Gastrocnemius medialis (tissue), 4 donors: ENCODE measurements at regions not wholly inside any gene's neighbourhood (a gene's known extent, or its start where the extent isn't known, plus 50 kb on each side); places are given as distances from the start of the nearest gene placed in this dataset.

Experiments
- POLR2A ChIP-seq, 2 donors: fragments of 450-650 bp; IDR thresholded peaks; one replicate each; pipeline ENCODE4 v1.6.1; 2017; ENCODE audit warnings: antibody characterized with exemption in 2 of 2, mild to moderate bottlenecking in 2 of 2, moderate library complexity in 2 of 2
- TF ChIP-seq, protein P1 (sequence below), 5 experiments: fragments of 450-650 bp in 3 of 5; fragments of 200-600 bp in 2 of 5; sonication (generic) in 2 of 5; IDR thresholded peaks in 4 of 5; conservative IDR thresholded peaks in 1 of 5; 1 replicate in 4 of 5; 2 replicates in 1 of 5; pipeline ENCODE4 v1.5.1; 2016 to 2019; ENCODE audit warnings: antibody characterized with exemption in 5 of 5, mild to moderate bottlenecking in 3 of 5, moderate library complexity in 3 of 5

DNA sequence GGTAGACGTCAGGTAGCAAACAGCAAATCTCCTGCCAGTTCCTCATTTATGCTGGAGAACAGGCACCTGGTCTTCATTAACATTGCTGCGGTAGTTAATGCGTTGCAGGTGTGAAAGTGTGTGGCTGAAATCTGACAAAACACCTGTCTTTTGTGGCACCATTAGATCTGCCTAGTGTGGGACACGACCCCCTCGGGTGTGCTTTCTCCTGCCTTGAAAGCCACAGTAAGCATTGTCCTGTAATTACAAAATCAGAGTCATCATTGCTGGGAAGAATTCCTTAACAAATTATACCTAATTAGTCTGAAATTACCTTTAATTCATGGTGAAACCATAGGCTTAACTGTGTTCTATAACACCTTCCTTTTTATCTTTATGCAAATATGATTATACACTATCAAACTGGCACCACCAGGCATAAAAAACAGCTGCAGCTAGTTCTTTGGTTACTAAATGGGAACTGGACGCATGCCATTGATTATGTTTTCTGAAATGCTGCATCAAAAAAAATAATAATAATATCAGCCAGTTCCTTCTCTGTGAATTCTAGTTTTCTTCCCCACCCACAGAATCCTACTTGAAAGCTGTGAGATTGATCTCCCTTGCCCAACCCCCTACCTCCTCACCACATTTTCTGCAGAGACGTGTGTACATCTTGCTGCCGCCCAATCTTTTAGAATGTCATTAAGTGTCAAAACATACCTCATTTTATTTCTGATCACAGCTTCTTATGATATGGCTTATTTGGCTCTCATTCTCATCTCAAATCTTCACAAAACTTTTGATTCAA, 374.0 kb downstream of the NFIB start:
- TF ChIP-seq, protein P1, sequence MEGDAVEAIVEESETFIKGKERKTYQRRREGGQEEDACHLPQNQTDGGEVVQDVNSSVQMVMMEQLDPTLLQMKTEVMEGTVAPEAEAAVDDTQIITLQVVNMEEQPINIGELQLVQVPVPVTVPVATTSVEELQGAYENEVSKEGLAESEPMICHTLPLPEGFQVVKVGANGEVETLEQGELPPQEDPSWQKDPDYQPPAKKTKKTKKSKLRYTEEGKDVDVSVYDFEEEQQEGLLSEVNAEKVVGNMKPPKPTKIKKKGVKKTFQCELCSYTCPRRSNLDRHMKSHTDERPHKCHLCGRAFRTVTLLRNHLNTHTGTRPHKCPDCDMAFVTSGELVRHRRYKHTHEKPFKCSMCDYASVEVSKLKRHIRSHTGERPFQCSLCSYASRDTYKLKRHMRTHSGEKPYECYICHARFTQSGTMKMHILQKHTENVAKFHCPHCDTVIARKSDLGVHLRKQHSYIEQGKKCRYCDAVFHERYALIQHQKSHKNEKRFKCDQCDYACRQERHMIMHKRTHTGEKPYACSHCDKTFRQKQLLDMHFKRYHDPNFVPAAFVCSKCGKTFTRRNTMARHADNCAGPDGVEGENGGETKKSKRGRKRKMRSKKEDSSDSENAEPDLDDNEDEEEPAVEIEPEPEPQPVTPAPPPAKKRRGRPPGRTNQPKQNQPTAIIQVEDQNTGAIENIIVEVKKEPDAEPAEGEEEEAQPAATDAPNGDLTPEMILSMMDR (IDR thresholded peaks at IDR 0.05 in 4 of 5, conservative IDR thresholded peaks at IDR 0.05 in 1 of 5) = no peak
- TF ChIP-seq POLR2A (IDR thresholded peaks at IDR 0.05) = no peak
